ENCODE measurements at regions not wholly inside any gene's neighbourhood (a gene's known extent, or its start where the extent isn't known, plus 50 kb on each side); places are given as distances from the start of the nearest gene placed in this dataset.

- Histone ChIP-seq H3K4me3 (ENCODE audit: low read depth, low read length) (no peak overlapping the region), H3K36me3 (ENCODE audit: control insufficient read depth, insufficient read depth, low read length) (no peaks in the 10 kb centered on the region), H3K27me3 (ENCODE audit: control insufficient read depth, insufficient read depth, low read length) (no peaks in the 10 kb centered on the region)
- no peak for TF ChIP-seq CTCF (IDR thresholded peaks at IDR 0.05; ENCODE audit: insufficient read depth, low read depth, low read length)
- ChIA-PET CTCF (interaction anchor here (0.5 kb wide), 1 partner anchor 977 kb away, joined by 3 read pairs; no protein-coding TSS in a partner anchor), POLR2A (no interaction called here)
- DNase-seq (ENCODE audit: low read depth) = no peak
Observed at GRCh38 chr19:31937983-31938382, 407.4 kb upstream of the ZNF507 start.

GRCh38 chr19:31938675-31939074 lies 406.7 kb upstream of the ZNF507 start:
- H3K4me3 ChIP-seq (ENCODE audit: low read depth, low read length) = no peak overlapping the region

GRCh38 chr19:31940396-31940795 lies 405.0 kb upstream of the ZNF507 start:
- DNase-seq (ENCODE audit: low read depth) = no peak
- no peaks in the 10 kb centered on the region for H3K27me3 ChIP-seq (ENCODE audit: control insufficient read depth, insufficient read depth, low read length)
- no peak for TF ChIP-seq CTCF (IDR thresholded peaks at IDR 0.05; ENCODE audit: insufficient read depth, low read depth, low read length)
- no peak overlapping the region for H3K4me3 ChIP-seq (ENCODE audit: low read depth, low read length)
- ChIA-PET CTCF (interaction anchor here (0.6 kb wide), 1 partner anchor 1565 kb away, joined by 3 read pairs; no protein-coding TSS in a partner anchor), POLR2A (no interaction called here)
- no peaks in the 10 kb centered on the region for H3K36me3 ChIP-seq (ENCODE audit: control insufficient read depth, insufficient read depth, low read length)

More at GRCh38 chr19:31938675-31939074, 406.7 kb upstream of the ZNF507 start:
- DNase-seq (ENCODE audit: low read depth) = no peak
- ChIA-PET CTCF (interaction anchor here (0.5 kb wide), 1 partner anchor 978 kb away, joined by 3 read pairs; no protein-coding TSS in a partner anchor), POLR2A (no interaction called here)
- Histone ChIP-seq H3K27me3 (ENCODE audit: control insufficient read depth, insufficient read depth, low read length) (no peaks in the 10 kb centered on the region), H3K36me3 (ENCODE audit: control insufficient read depth, insufficient read depth, low read length) (no peaks in the 10 kb centered on the region)
- TF ChIP-seq CTCF (IDR thresholded peaks at IDR 0.05; ENCODE audit: insufficient read depth, low read depth, low read length) = no peak

- no peaks in the 10 kb centered on the region for H3K36me3 ChIP-seq (ENCODE audit: control insufficient read depth, insufficient read depth, low read length)
- no peak for DNase-seq (ENCODE audit: low read depth)
- H3K27me3 ChIP-seq (ENCODE audit: control insufficient read depth, insufficient read depth, low read length) = no peaks in the 10 kb centered on the region
- CTCF ChIA-PET = no interaction called here
- TF ChIP-seq CTCF (IDR thresholded peaks at IDR 0.05; ENCODE audit: insufficient read depth, low read depth, low read length) = no peak
- POLR2A ChIA-PET = no interaction called here
- H3K4me3 ChIP-seq (ENCODE audit: low read depth, low read length) = no peak overlapping the region
Observed at GRCh38 chr19:31943191-31943661, 402.2 kb upstream of the ZNF507 start.

GRCh38 chr19:31943778-31944177 lies 401.6 kb upstream of the ZNF507 start:
- ChIA-PET CTCF (no interaction called here), POLR2A (no interaction called here)
- Histone ChIP-seq H3K27me3 (ENCODE audit: control insufficient read depth, insufficient read depth, low read length) (no peaks in the 10 kb centered on the region), H3K4me3 (ENCODE audit: low read depth, low read length) (no peak overlapping the region), H3K36me3 (ENCODE audit: control insufficient read depth, insufficient read depth, low read length) (no peaks in the 10 kb centered on the region)
- no peak for DNase-seq (ENCODE audit: low read depth)
- TF ChIP-seq CTCF (IDR thresholded peaks at IDR 0.05; ENCODE audit: insufficient read depth, low read depth, low read length) = no peak

Measured in BJ (cell line).